Glomerular visceral epithelial cell (primary cell): ENCODE measurements at regions not wholly inside any gene's neighbourhood (a gene's known extent, or its start where the extent isn't known, plus 50 kb on each side); places are given as distances from the start of the nearest gene placed in this dataset.

Experiments used
- DNase-seq: peaks from one replicate; pipeline ENCODE4 v3.0.0-alpha.2; 2016; ENCODE audit errors: extremely low spot score

DNA sequence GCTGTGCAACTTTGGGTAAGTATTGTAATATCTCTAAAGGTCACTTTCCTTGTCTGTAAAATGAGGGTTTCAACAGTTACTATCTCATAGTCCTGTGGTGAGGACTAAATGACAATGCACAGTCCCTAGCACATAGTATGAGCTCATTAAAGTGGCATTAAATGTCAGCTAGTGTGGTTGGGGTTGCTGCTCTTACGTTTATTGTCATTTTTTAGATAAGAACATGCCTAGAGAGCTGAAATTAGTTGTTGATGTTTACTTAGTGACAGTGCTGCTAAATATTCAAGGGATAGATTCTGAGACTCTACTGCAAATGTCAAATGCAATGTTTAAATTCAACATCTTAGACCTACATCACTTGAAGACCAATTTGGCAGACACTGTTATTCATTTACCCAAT is 356.1 kb upstream of the ETAA1 start:
- no peak for DNase-seq

DNA sequence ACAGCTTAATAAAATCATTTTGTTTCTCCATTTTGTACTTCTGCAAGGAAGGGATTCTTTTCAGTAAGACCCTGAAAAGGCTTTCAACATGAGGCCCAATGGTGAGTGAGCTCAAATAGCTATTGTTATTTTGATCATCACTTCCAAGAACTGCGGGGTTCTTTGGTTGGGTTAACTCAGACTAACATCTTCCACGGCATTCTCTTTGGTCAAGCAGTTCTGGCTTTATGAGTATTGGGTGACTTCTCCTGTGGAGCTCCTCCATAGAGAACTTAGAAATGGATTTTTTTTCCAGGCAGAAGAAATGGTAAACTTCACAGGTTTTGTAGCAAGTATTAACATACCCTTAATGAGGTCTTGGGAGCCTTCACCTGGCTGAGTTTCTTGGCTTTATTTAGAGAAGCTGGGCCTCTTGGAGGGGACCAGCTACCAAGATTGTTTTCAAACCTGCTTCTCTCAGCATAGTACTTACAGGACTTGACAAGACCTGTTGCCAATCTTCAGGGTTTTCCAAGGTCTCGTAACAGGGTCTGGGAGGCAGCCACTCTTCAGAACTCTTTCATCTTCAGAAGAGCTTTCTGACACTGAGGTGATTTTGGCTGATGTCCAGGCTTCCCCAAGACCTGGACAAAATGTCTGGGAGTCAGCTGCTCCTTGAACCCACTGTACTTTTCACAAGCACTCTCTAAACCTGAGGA is 353.2 kb upstream of the ETAA1 start:
- DNase-seq, result no peak

DNA sequence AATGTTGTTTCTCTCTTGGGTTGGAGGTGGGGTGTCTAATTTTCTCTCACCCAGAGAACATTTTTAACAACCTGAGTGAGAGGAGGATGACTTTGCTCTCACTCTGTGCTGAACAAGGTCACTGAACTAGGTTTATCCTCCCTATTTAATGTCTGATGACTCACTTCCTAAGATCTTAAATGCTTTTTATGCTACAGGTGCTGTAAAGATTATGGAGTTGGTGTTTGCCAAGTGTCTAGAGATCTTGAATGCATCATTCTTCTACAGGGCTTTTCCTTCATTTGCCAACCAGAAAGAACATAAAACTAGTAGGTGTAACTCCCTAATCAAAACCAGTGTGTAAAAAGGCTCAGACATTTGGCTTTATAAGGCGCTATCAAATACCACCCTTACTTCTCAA is 350.5 kb upstream of the ETAA1 start:
- DNase-seq, result no peak

DNA sequence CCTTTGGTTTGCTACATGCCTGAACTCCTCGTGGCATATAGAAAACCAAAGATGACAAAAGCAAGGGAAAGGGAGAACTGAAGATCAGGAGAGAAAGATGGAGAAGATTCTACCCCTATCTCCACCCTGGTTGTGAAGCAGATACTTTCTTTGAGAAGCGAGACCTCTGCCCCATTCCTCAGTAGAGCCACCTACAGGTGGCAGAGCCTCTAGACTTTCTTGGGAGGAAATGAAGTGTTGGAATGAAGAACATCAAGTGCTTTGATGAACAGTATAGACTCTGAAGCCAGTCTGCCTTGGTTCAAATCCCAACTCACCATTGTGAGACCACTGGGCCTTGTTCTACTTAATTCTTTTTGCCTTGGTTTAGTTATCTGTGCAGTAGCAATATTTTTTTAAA is 348.8 kb upstream of the ETAA1 start:
- DNase-seq, result no peak

DNA sequence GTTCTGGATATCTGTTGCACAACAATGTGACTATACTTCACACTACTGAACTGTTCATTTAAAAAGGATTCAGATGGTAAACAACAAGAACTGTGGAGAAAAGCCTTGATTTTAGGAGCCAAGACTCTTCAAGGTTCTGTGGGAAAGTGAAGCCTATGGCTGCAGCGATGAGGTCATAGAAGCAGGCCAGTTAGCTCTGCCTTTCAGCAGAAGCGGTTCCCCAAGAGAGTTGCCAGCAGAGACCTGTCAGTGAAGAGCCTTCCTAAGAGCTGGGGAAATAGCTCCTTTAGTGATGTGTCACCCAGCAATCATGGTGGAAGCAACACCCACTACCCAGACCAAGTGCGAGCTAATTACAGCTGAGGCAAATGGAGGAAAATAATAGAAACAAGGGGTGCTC is 346.5 kb upstream of the ETAA1 start:
- no peak for DNase-seq

GRCh38 chr2:67054728-67055127 is 342.4 kb upstream of the ETAA1 start:
- DNase-seq, result no peak

DNA sequence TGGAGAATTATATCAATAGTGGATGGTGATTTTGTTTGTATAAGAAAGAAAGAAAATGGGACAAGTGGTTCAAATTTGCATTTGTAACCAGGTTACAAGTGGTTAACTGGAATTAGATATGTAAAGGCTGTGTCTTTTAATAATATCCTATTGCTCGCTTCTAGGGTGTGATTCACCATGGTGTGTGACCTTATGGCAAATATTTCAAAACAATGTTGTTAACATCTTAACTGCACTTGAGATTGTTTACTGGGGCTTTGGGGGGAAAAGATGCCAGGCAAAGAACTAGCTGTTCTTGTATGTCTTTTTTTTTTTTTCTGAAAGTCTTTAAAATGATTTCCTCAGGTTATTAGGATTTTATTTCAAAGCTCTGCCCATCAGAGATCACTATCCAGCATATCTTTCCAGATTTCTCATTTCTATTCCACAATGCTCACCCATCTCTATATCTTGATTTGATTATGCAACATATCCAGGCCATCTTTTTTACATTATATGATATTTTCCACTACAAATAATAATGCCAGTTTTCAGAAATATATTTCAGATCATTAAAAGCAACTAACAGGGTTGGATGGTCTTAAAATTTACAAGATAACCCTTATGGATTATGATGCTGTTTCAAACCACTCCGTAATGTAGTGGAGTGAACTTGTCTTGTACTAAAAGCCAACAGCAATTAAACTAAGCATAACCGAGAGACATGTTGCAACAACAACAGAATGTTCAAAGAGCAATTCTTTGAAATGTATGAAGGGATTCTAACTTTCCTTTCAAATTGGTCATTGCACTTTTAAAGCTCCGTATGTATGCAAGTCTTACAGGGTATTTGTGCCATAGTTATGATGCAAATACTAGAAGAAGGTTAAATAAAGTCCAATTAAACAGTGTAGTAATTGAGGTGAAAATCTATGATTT is 341.5 kb upstream of the ETAA1 start:
- DNase-seq, result no peak

DNA sequence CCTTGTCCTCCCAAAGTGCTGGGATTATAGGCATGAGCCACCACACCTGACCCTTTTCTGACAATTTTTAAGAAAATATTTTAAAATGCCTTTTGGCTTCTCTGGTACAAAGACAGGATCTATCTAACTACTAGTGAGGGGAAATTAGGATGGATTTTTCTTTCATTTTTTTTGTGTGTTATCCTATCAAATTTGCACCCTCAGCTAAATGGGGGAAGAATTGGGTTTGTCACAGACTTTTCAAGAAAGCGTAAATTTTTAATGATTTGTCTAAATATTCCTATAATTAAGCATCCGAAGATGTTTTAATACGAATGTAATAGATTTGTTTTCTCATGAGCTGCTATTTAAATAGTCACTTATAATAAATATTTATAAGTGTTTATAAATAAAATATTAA is 340.0 kb upstream of the ETAA1 start:
- DNase-seq, result no peak

- no peak for DNase-seq
Measured at GRCh38 chr2:67057901-67058703, 339.0 kb upstream of the ETAA1 start.

DNA sequence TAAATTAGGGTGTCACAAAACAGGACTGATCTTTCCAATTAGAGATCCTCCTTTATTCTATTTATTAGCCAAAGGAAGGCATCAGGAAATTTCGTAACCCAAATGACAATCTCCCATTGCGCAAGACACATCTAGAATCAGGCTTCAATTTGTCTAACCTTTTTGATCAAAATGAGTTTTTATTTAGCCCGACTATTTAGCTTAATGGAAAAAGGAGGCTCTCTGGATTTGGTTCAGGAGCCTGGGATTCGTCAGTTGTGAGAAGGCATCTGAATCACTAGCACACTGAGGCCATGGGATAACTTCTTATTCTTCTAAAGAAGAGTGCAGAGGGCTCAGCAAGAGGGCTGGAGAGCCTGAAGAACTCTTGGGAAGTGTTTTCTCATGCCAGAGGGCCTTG is 332.1 kb upstream of the ETAA1 start:
- DNase-seq, result no peak

DNA sequence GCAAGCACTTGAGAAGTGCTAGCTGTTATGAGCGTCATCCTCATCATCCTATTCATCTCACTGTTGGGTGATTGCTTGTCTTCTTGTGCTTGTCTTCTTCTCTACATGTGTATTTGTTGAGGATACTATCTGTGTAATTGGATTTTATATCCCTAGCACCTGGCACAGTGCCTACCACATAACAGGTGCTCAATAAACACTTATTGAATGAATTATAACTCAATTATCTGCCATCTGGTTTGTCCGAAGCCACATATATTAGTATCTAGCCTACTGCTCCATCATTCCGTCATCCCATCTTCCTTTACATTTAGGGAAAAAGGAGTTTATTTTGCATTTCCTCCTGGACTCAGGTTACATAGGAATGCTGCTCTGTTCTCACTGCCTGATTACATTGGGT is 330.4 kb upstream of the ETAA1 start:
- no peak for DNase-seq

DNA sequence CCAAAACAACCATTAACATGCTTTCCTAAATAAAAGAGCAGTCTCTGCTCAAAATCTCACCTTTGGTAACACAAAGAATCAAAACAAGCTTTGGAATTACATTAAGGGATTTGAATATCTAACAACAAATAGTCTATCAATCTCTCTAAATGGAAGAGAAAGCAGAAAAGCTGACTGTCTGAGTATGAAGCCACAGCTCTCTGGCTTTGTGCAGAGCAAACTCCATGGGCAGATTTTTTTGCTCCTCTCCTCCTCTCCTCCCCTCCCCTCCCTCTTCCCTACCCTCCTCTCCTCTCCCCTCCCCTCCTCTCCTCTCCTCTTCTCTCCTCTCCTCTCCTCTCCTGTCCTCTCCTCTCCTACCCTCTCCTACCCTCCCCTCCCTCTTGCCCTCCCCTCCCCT is 329.5 kb upstream of the ETAA1 start:
- DNase-seq, result no peak

DNA sequence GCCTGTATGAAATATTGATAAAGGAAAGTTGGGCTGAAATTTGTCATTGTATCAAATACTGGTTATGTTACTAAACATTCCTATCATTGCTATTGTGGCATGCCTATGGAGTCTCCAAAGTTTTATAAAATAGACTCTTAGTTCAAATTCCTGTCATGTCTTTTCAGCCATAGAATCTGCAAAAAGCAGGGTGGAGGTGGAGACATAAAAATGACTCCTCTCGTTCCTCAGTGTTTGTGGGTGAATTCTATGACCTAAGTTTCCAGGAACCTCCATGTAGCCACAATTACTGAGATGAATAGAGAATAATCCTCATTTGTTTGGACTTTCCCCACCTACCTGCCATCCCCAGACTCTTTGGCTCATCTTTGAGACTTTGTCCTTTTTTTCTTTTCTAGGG is 326.3 kb upstream of the ETAA1 start:
- no peak for DNase-seq

- no peak for DNase-seq
Measured at GRCh38 chr2:67075056-67075455, 322.1 kb upstream of the ETAA1 start.

GRCh38 chr2:67075530-67076238 is 321.4 kb upstream of the ETAA1 start:
- no peak for DNase-seq

DNA sequence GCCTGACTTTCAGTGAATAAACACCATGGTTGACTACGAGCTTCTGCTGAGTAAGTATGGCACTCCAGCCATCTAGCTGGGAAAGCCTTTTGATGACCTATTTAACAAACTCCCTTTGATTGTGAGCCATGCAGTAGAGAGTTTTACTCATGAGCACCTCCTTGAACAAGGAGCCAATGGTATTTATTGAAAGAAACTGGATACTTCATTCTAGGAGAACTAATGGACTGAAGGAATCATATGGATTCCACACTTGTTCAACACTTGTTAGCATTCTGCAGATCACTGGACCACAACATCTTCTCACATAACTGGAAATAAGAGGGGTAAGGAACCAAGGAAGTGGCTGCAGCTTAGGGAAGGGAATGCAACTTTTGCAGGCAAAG is 320.9 kb upstream of the ETAA1 start:
- DNase-seq, result no peak

DNA sequence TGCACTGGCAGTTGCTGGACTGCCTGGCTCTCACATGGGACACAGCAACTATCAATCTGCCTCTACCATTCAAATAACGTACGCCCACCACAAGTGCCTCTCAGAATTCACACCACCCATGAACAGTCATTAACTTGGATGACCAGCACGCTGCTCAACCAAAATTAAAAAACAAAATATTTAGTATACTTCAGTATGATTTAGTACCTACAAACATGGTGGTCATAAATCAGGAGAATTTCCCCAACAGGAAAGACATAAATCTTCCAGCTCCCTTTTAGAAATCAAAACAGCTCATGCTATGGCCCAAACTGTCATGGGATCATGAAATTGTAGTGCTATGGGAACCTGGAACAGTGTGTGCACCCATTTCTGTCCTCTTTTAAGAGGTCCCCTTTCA is 317.4 kb upstream of the ETAA1 start:
- no peak for DNase-seq

DNA sequence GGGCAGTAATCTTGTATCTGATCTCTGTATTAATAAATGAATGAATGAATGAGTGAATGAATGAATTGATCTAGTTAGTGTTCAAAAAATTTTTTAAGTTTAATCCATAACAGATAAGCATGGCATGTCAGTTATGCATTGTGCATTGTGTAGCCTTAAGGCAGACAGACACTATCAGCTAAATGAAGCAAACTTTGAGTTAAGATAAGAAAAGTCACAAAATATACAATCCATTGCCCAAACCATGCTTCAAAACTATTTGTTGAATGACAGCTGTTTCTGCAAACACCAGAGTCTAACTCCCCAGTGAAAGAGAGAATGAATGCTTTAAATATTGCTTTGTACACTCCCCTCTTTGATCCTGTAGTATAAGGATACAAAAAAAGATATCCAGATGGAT is 314.3 kb upstream of the ETAA1 start:
- no peak for DNase-seq

- DNase-seq, result no peak
Measured at GRCh38 chr2:67083951-67084350, 313.2 kb upstream of the ETAA1 start.

GRCh38 chr2:67085146-67085545 is 312.0 kb upstream of the ETAA1 start:
- DNase-seq, result no peak

DNA sequence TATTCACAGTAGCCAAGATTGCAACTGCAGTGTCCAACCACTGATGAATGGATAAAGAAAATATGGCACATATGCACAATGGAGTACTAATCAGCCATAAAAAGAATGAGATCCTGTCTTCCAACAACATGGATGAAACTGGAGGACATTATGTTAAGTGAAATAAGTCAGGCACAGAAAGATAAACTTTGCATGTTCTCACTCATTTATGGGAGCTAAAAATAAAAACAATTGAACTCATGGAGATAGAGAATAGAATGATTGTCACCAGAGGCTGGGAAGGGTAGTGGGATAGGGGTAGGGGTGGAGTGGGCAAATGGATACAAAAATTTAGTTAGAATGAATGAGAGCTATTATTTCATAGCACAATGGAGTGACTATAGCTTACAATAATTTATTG is 305.5 kb upstream of the ETAA1 start:
- no peak for DNase-seq

- no peak for DNase-seq
Measured at GRCh38 chr2:67095121-67095520, 302.0 kb upstream of the ETAA1 start.
